ENCODE measurements at regions not wholly inside any gene's neighbourhood (a gene's known extent, or its start where the extent isn't known, plus 50 kb on each side); places are given as distances from the start of the nearest gene placed in this dataset.

DNA sequence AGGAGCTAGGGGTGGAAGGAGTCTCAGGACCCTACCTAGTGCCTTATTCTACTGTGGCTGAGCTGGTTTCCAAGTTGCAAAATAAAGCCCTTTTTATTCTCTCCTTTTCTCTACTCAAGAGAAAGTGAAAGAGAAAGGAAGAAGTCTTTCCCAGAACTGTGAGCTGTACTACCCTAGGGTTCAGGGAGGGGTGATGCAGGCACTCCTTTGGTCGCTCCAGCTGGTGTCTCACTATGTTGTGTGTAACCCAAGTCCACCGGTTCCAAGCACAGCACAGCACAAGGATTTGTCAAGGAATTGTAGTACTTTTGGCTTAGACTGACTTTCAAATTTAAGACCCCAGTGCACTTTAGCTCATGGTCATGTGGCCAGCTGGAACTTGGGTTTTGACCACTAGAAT, 1721.7 kb downstream of the OTOL1 start:
- TF ChIP-seq CTCF (IDR thresholded peaks at IDR 0.05) (no peak), POLR2A (IDR thresholded peaks at IDR 0.05) (no peak)
